ENCODE measurements at regions not wholly inside any gene's neighbourhood (a gene's known extent, or its start where the extent isn't known, plus 50 kb on each side); places are given as distances from the start of the nearest gene placed in this dataset.
"Not testable (repeated sequence)": the region's sequence is repeated elsewhere in the genome, so short reads cannot be mapped to it uniquely, and the experiment has no call there.

GRCh38 chr3:160047876-160048275, 59.2 kb downstream of the IL12A start:
- DNase-seq (ENCODE audit: extremely low spot score, insufficient read length, low read depth) (no peak), FAIRE-seq (no peak)

GRCh38 chr3:160049038-160049437, 60.4 kb downstream of the IL12A start:
- DNase-seq (ENCODE audit: extremely low spot score, insufficient read length, low read depth) (no peak), FAIRE-seq (no peak)

- no peak for DNase-seq (ENCODE audit: extremely low spot score, insufficient read length, low read depth)
- no peak for FAIRE-seq
These were observed 60.9 kb downstream of the IL12A start for GRCh38 chr3:160049565-160049964.

GRCh38 chr3:160049988-160050387, 61.4 kb downstream of the IL12A start:
- DNase-seq (ENCODE audit: extremely low spot score, insufficient read length, low read depth) (no peak), FAIRE-seq (no peak)

GRCh38 chr3:160052385-160053047, 63.9 kb downstream of the IL12A start:
- DNase-seq (ENCODE audit: extremely low spot score, insufficient read length, low read depth), result no peak
- no peak for FAIRE-seq

- DNase-seq (ENCODE audit: extremely low spot score, insufficient read length, low read depth), result no peak
- FAIRE-seq, result no peak
These were observed 64.4 kb downstream of the IL12A start for GRCh38 chr3:160053048-160053391.

GRCh38 chr3:160054862-160055261, 66.2 kb downstream of the IL12A start:
- not testable (repeated sequence) for DNase-seq (ENCODE audit: extremely low spot score, insufficient read length, low read depth); FAIRE-seq

GRCh38 chr3:160055659-160056058, 67.0 kb downstream of the IL12A start:
- DNase-seq (ENCODE audit: extremely low spot score, insufficient read length, low read depth) (no peak), FAIRE-seq (no peak)

GRCh38 chr3:160057331-160057730, 68.7 kb downstream of the IL12A start:
- FAIRE-seq (no peak), DNase-seq (ENCODE audit: extremely low spot score, insufficient read length, low read depth) (no peak)

GRCh38 chr3:160060409-160061027, 71.9 kb downstream of the IL12A start:
- no peak for DNase-seq (ENCODE audit: extremely low spot score, insufficient read length, low read depth)
- FAIRE-seq, result no peak

- DNase-seq (ENCODE audit: extremely low spot score, insufficient read length, low read depth), result no peak
- no peak for FAIRE-seq
These were observed 72.9 kb downstream of the IL12A start for GRCh38 chr3:160061525-160061924.

- FAIRE-seq (no peak), DNase-seq (ENCODE audit: extremely low spot score, insufficient read length, low read depth) (no peak)
These were observed 76.6 kb downstream of the IL12A start for GRCh38 chr3:160065282-160065681.

- DNase-seq (ENCODE audit: extremely low spot score, insufficient read length, low read depth) (no peak), FAIRE-seq (no peak)
These were observed 77.2 kb downstream of the IL12A start for GRCh38 chr3:160065786-160066185.

GRCh38 chr3:160069986-160070385, 81.4 kb downstream of the IL12A start:
- DNase-seq (ENCODE audit: extremely low spot score, insufficient read length, low read depth) (no peak), FAIRE-seq (no peak)

GRCh38 chr3:160076519-160076918, 87.9 kb downstream of the IL12A start:
- no peak for DNase-seq (ENCODE audit: extremely low spot score, insufficient read length, low read depth)
- no peak for FAIRE-seq

- FAIRE-seq, result no peak
- DNase-seq (ENCODE audit: extremely low spot score, insufficient read length, low read depth), result no peak
These were observed 89.9 kb downstream of the IL12A start for GRCh38 chr3:160078533-160078932.

GRCh38 chr3:160081958-160082533, 93.4 kb downstream of the IL12A start:
- no peak for FAIRE-seq
- no peak for DNase-seq (ENCODE audit: extremely low spot score, insufficient read length, low read depth)

GRCh38 chr3:160084998-160085397, 96.4 kb downstream of the IL12A start:
- DNase-seq (ENCODE audit: extremely low spot score, insufficient read length, low read depth) (no peak), FAIRE-seq (no peak)

- no peak for DNase-seq (ENCODE audit: extremely low spot score, insufficient read length, low read depth)
- FAIRE-seq, result no peak
These were observed 100.0 kb downstream of the IL12A start for GRCh38 chr3:160088492-160089137.

- DNase-seq (ENCODE audit: extremely low spot score, insufficient read length, low read depth) (no peak), FAIRE-seq (no peak)
These were observed 102.0 kb downstream of the IL12A start for GRCh38 chr3:160090653-160091052.

GRCh38 chr3:160091441-160091840, 102.8 kb downstream of the IL12A start:
- DNase-seq (ENCODE audit: extremely low spot score, insufficient read length, low read depth) (no peak), FAIRE-seq (no peak)

All from GM18507 (cell line).